AG09309 (cell line): ENCODE measurements at regions not wholly inside any gene's neighbourhood (a gene's known extent, or its start where the extent isn't known, plus 50 kb on each side); places are given as distances from the start of the nearest gene placed in this dataset.
"Not testable (repeated sequence)": the region's sequence is repeated elsewhere in the genome, so short reads cannot be mapped to it uniquely, and the experiment has no call there.

ENCODE experiments used
- DNase-seq: peaks from one replicate; pipeline ENCODE4 v3.0.0-alpha.2; 2010; ENCODE audit warnings: low read depth
- H3K4me3 ChIP-seq: 2 replicates; pipeline ENCODE4 v1.5.1; 2011; ENCODE audit warnings: mild to moderate bottlenecking, low read depth, low read length, moderate library complexity; ENCODE audit not compliant: control insufficient read depth
- TF ChIP-seq, protein P1 (sequence below): IDR thresholded peaks from 2 replicates; pipeline ENCODE4 v1.5.1; 2011; ENCODE audit warnings: mild to moderate bottlenecking, low read depth, low read length, inconsistent platforms; ENCODE audit not compliant: insufficient read depth, control insufficient read depth; ENCODE audit errors: missing control alignments

DNA sequence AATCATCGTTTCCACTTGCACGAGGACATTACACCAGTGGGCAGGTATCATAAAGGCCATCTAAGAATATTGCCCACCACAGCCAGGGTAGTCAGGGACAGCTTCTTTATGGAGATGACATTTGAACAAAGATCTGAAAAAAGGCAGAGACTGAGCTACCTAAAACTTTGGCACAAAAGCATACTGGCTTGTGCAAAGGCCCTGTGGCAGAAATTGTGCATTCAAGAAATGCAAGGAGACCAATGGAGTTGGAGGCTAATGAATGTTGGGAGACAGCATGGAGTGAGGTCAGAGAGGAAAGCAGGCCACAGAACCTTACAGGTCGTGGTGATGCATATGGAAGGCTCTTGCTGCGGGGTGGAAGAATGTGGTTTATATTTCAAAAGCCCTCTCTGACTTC lies 578.5 kb downstream of the BNC2 start:
- no peak for DNase-seq
- TF ChIP-seq, protein P1, sequence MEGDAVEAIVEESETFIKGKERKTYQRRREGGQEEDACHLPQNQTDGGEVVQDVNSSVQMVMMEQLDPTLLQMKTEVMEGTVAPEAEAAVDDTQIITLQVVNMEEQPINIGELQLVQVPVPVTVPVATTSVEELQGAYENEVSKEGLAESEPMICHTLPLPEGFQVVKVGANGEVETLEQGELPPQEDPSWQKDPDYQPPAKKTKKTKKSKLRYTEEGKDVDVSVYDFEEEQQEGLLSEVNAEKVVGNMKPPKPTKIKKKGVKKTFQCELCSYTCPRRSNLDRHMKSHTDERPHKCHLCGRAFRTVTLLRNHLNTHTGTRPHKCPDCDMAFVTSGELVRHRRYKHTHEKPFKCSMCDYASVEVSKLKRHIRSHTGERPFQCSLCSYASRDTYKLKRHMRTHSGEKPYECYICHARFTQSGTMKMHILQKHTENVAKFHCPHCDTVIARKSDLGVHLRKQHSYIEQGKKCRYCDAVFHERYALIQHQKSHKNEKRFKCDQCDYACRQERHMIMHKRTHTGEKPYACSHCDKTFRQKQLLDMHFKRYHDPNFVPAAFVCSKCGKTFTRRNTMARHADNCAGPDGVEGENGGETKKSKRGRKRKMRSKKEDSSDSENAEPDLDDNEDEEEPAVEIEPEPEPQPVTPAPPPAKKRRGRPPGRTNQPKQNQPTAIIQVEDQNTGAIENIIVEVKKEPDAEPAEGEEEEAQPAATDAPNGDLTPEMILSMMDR: no peak
- H3K4me3 ChIP-seq: no peak overlapping the region

DNA sequence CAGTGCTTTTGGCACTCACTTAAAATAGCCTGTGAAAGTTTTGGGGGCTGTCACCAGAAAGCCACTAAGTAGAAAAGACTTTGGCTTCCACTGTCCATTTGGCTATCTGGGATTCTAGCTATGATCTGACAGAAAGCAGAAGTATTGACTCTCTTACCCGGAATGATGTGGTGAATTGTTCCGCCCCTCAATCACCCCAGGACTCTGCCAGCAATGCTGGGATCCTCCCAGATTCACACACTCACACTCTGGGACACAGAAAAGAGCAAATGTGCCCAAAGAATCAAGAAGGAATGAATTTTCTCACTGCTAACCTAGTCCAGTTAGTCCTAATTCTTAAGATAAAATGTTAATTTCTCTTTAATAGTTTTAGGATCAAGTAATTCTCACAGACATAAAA lies 576.9 kb downstream of the BNC2 start:
- H3K4me3 ChIP-seq: no peak overlapping the region
- TF ChIP-seq, protein P1: no peak
- DNase-seq: no peak

DNA sequence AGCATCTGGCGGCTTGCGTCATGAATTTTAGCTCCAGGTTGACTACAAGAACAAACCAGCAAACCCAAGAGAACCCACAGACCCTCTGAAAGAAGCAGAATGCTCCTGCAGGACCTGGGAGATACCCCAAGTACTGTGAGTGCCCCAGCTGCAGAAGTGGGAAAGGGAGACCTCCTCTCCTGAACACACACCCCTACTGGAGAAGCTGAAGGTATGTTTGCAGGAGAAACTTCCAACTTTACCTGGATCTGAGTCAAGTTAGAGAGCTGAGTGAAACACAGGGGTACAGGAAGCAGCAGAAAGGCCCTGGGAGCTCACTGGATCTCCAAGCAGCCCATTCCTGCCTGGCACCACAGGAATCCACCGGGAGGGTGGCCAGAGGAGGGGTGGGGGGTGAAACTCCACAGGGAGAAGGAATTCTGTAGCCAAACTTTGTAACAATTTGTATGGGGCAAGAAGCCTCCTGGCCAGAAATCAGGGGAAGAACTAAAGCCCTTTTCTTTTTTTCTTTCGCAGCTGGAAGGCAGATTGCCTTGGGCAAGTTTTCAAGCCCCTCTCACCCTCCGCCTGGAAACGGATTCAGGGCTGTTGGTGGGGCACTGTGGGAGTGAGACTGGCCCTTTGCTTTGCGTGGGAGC lies 576.2 kb downstream of the BNC2 start:
- TF ChIP-seq, protein P1: no peak
- H3K4me3 ChIP-seq: no peak overlapping the region
- peak; percentile 18 for DNase-seq

DNA sequence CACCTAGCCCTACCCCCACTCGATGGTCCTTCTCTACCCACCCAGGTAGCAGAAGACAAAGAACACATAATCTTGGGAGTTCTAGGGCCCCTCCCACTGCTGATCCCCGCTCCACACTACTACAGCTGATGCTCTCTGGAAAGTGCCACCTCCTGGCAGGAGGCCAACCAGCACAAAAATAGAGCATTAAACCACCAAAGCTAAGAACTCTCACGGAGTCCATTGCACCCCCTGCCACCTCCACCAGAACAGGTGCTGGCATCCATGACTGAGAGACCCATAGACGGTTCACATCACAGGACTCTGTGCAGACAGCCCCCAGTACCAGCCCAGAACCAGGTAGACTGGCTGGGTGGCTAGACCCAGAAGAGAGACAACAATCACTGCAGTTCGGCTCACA lies 575.5 kb downstream of the BNC2 start:
- not testable (repeated sequence) for H3K4me3 ChIP-seq, DNase-seq

DNA sequence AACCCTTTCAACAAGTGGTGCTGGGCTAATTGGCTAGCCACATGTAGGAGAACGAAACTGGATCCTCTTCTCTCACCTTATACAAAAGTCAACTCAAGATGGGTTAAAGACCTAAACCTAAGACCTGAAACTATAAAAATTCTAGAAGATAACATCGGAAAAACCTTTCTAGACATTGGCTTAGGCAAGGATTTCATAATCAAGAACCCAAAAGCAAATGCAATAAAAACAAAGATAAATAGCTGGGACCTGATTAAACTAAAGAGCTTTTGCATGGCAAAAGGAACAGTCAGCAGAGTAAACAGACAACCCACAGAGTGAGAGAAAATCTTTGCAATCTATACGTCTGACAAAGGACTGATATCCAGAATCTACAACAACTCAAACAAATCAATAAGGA lies 571.1 kb downstream of the BNC2 start:
- not testable (repeated sequence) for DNase-seq, H3K4me3 ChIP-seq

DNA sequence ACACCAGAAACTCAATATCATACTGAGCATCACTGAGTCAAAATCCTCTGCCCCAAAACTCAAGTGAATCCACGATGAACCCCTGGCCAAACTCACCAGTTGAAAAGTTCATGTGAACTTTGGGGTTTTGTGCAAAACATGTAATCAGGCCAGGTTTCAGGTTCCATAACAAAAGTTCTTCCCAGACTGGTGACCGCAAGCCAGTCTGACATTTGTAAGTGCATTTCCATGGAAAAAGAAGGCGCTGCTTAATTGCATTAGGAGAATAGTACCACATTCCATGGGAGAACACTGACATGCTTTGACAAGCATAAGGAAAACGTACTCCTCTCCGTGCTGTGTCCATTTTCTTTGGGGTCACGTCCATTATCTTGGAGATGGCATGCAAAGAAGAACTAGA lies 567.0 kb downstream of the BNC2 start:
- TF ChIP-seq, protein P1: no peak
- H3K4me3 ChIP-seq: no peak overlapping the region
- no peak for DNase-seq

DNA sequence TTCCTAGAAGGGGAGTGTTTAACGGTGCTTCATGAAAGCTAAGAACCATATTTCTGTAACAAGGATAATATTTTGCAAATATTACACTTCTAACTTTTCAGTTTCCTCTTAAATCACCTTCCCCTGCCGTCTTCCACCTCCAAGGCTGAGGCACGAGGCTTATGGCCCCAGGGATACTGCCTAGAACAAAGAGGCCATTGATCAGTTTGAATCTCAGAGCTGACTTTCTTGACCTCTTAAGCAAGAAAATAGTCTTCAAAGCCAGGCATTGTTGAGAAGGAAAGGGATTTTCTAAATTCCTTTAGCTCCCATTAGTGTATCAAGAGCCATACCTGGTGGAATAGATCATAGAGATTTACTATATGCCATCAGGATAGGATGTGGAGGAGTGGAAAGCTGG lies 566.2 kb downstream of the BNC2 start:
- no peak overlapping the region for H3K4me3 ChIP-seq
- DNase-seq: no peak
- TF ChIP-seq, protein P1: no peak

DNA sequence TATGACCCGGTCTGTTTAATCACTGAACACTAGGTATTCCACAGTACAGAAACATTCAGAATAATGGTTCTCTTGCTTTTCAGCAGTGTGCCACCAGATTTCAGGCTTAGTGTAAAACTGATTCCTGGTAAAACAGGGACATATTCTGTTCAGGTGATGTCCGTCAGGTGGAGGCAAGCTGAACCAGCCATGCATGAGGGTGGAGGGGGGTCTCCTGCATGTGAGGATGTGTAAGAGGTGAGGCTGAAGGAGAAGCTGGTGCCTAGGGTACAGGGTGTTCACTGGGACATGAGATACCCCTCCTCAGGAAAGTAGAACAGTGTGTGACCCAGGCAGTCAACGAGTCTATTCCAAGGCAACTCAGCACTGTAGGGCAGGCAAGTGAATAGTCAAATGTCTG lies 563.9 kb downstream of the BNC2 start:
- TF ChIP-seq, protein P1: no peak
- no peak for DNase-seq
- H3K4me3 ChIP-seq: no peak overlapping the region
